SK-N-SH treated with all-trans-retinoic acid at 6 μM for 48 hours (cell line): ENCODE measurements at regions not wholly inside any gene's neighbourhood (a gene's known extent, or its start where the extent isn't known, plus 50 kb on each side); places are given as distances from the start of the nearest gene placed in this dataset.

Experiments
- BACH2 ChIP-seq: fragments of 250-450 bp; sonication (Bioruptor Pico); IDR thresholded peaks from 2 replicates; pipeline ENCODE4 v1.9.0; 2021; ENCODE audit warnings: mild to moderate bottlenecking, borderline replicate concordance
- CREB5 ChIP-seq: fragments of 250-450 bp; sonication (Bioruptor Pico); IDR thresholded peaks from 2 replicates; pipeline ENCODE4 v1.5.1; 2020; ENCODE audit warnings: low read depth, mild to moderate bottlenecking, moderate library complexity
- GLIS3 ChIP-seq: fragments of 250-450 bp; sonication (Bioruptor Pico); IDR thresholded peaks from 2 replicates; pipeline ENCODE4 v1.5.0; 2020; ENCODE audit warnings: mild to moderate bottlenecking, moderate library complexity
- ISL1 ChIP-seq: fragments of 250-450 bp; sonication (Bioruptor Pico); IDR thresholded peaks from 2 replicates; pipeline ENCODE4 v2.1.2; 2022; ENCODE audit warnings: mild to moderate bottlenecking, moderate library complexity
- OSR1 ChIP-seq: fragments of 250-450 bp; sonication (Bioruptor Pico); IDR thresholded peaks from 2 replicates; pipeline ENCODE4 v1.8.0; 2022; ENCODE audit warnings: moderate library complexity, mild to moderate bottlenecking, inconsistent platforms
- PATZ1 ChIP-seq: fragments of 250-450 bp; sonication (Bioruptor Pico); IDR thresholded peaks from 2 replicates; pipeline ENCODE4 v1.8.0; 2020; ENCODE audit warnings: mild to moderate bottlenecking, moderate library complexity, borderline replicate concordance
- POU6F1 ChIP-seq: fragments of 250-450 bp; sonication (Bioruptor Pico); IDR thresholded peaks from 2 replicates; pipeline ENCODE4 v1.8.0; 2021; ENCODE audit warnings: low read depth, mild to moderate bottlenecking, moderate library complexity, borderline replicate concordance
- SNAI2 ChIP-seq: fragments of 250-450 bp; sonication (Bioruptor Pico); IDR thresholded peaks from 2 replicates; pipeline ENCODE4 v1.5.0; 2020; ENCODE audit warnings: mild to moderate bottlenecking, moderate library complexity
- ZFP3 ChIP-seq: fragments of 250-450 bp; sonication (Bioruptor Pico); IDR thresholded peaks from 2 replicates; pipeline ENCODE4 v1.5.0; 2020; ENCODE audit warnings: mild to moderate bottlenecking, moderate library complexity
- ZFP30 ChIP-seq: fragments of 450-650 bp; formaldehyde crosslinking; IDR thresholded peaks from 2 replicates; pipeline ENCODE4 v1.5.0; 2022; ENCODE audit warnings: mild to moderate bottlenecking, moderate library complexity
- ZNF565 ChIP-seq: fragments of 450-650 bp; formaldehyde crosslinking; conservative IDR thresholded peaks from 2 replicates; pipeline ENCODE4 v1.5.0; 2020; ENCODE audit warnings: low read depth, mild to moderate bottlenecking, moderate library complexity
- TF ChIP-seq, protein P1 (sequence below): fragments of 250-450 bp; sonication (Bioruptor Pico); IDR thresholded peaks from 2 replicates; pipeline ENCODE4 v1.5.1; 2021; ENCODE audit warnings: mild to moderate bottlenecking, moderate library complexity

GRCh38 chr10:83253011-83253671 lies 886.2 kb upstream of the GHITM start:
- no peak for TF ChIP-seq ZFP3 (CRISPR knock-in tag)
- TF ChIP-seq GLIS3 (CRISPR knock-in tag) = no peak
- no peak for TF ChIP-seq PATZ1 (CRISPR knock-in tag)
- no peak for TF ChIP-seq POU6F1 (CRISPR knock-in tag)
- no peak for TF ChIP-seq OSR1
- TF ChIP-seq ZFP30 (CRISPR knock-in tag) = no peak
- TF ChIP-seq, protein P1, sequence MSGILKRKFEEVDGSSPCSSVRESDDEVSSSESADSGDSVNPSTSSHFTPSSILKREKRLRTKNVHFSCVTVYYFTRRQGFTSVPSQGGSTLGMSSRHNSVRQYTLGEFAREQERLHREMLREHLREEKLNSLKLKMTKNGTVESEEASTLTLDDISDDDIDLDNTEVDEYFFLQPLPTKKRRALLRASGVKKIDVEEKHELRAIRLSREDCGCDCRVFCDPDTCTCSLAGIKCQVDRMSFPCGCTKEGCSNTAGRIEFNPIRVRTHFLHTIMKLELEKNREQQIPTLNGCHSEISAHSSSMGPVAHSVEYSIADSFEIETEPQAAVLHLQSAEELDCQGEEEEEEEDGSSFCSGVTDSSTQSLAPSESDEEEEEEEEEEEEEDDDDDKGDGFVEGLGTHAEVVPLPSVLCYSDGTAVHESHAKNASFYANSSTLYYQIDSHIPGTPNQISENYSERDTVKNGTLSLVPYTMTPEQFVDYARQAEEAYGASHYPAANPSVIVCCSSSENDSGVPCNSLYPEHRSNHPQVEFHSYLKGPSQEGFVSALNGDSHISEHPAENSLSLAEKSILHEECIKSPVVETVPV = no peak
- no peak for TF ChIP-seq BACH2 (CRISPR knock-in tag)
- TF ChIP-seq ISL1 = no peak
- no peak for TF ChIP-seq CREB5 (CRISPR knock-in tag)
- TF ChIP-seq ZNF565 (CRISPR knock-in tag) = no peak
- TF ChIP-seq SNAI2 (CRISPR knock-in tag) = no peak
